Brain microvascular endothelial cell (primary cell): ENCODE measurements at regions not wholly inside any gene's neighbourhood (a gene's known extent, or its start where the extent isn't known, plus 50 kb on each side); places are given as distances from the start of the nearest gene placed in this dataset.

Source experiments
- DNase-seq: peaks from one replicate; pipeline ENCODE4 v3.0.0-alpha.2; 2020
- H3K27ac ChIP-seq: fragments of 250-450 bp; sonication (Bioruptor Pico); 2 replicates; pipeline ENCODE4 v1.5.1; 2020; ENCODE audit warnings: mild to moderate bottlenecking, moderate library complexity
- H3K27me3 ChIP-seq: fragments of 250-450 bp; sonication (Bioruptor Pico); replicated peaks from 2 replicates; pipeline ENCODE4 v1.5.1; 2020; ENCODE audit warnings: mild to moderate bottlenecking
- H3K36me3 ChIP-seq: fragments of 250-450 bp; sonication (Bioruptor Pico); replicated peaks from 2 replicates; pipeline ENCODE4 v1.5.1; 2020; ENCODE audit warnings: mild to moderate bottlenecking
- H3K4me3 ChIP-seq: 2 replicates; pipeline ENCODE4 v1.5.1; 2011; ENCODE audit warnings: low read depth, mild to moderate bottlenecking, control low read depth, low read length, moderate library complexity
- CTCF ChIP-seq: IDR thresholded peaks from 2 replicates; pipeline ENCODE4 v1.5.1; 2011; ENCODE audit warnings: low read depth, mild to moderate bottlenecking, moderate library complexity, low read length, control low read depth, inconsistent platforms; ENCODE audit errors: missing control alignments
- in situ Hi-C: cut with HindIII; loops from 2 replicates; pipeline ENCODE4 v1.10.0; 2017; ENCODE audit warnings: low sequenced_read_pairs, low pct_ligation_motif_present

- DNase-seq, result no peak
- TF ChIP-seq CTCF, result no peak
These were observed 156.5 kb downstream of the ERCC6L2 start for GRCh38 chr9:96031916-96032534.

DNA sequence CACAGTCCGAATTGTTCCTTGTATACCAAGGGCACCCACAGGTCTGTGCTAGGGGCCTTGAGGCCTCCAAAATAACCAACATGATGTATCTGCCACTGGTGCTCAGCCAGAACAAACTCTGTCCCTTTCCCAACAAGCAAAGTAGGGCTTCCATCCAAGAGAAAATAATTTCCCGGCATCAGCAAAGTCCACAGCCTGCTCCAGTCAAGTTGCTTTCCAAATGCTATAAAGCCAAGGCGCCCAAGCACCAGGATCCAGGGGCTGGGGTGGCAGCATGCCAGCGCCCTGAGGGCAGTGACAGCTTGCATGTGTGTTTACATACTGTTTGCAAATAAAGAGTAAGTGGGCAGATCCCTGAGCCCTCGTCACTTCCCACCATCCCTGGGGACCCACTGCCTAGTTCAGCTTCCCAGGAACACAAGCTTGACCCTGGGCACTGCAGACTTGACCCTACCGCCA lies 155.9 kb downstream of the ERCC6L2 start:
- Histone ChIP-seq H3K4me3 (no peak overlapping the region), H3K27me3 (peaks cover 16% of the 10 kb centered on the region), H3K27ac (no peak overlapping the region), H3K36me3 (no peaks in the 10 kb centered on the region)
- in situ Hi-C loops, result no loop called here
- no peak for TF ChIP-seq CTCF
- DNase-seq, result no peak

More at GRCh38 chr9:96031916-96032534, 156.5 kb downstream of the ERCC6L2 start:
- Histone ChIP-seq H3K36me3 (no peaks in the 10 kb centered on the region), H3K27ac (no peak overlapping the region), H3K27me3 (peaks cover 16% of the 10 kb centered on the region), H3K4me3 (no peak overlapping the region)
- in situ Hi-C loops, result no loop called here

GRCh38 chr9:96029722-96030530 lies 154.4 kb downstream of the ERCC6L2 start:
- no peaks in the 10 kb centered on the region for H3K36me3 ChIP-seq
- H3K4me3 ChIP-seq, result no peak overlapping the region
- no peak for TF ChIP-seq CTCF
- H3K27ac ChIP-seq, result no peak overlapping the region
- no peak for DNase-seq
- in situ Hi-C loops, result no loop called here
- peaks cover 25% of the 10 kb centered on the region for H3K27me3 ChIP-seq

GRCh38 chr9:96027251-96028131 lies 152.0 kb downstream of the ERCC6L2 start:
- no peak for TF ChIP-seq CTCF
- Histone ChIP-seq H3K36me3 (no peaks in the 10 kb centered on the region), H3K27ac (no peak overlapping the region), H3K4me3 (peak overlapping the region; percentile 30), H3K27me3 (peaks cover 47% of the 10 kb centered on the region)
- DNase-seq, result no peak
- in situ Hi-C loops, result no loop called here

- no peak for TF ChIP-seq CTCF
- H3K36me3 ChIP-seq, result no peaks in the 10 kb centered on the region
- peaks cover 54% of the 10 kb centered on the region for H3K27me3 ChIP-seq
- H3K27ac ChIP-seq, result no peak overlapping the region
- H3K4me3 ChIP-seq, result no peak overlapping the region
- in situ Hi-C loops, result no loop called here
- DNase-seq, result no peak
These were observed 151.2 kb downstream of the ERCC6L2 start for GRCh38 chr9:96026655-96027213.
